HCT116 (cell line): ENCODE measurements at regions not wholly inside any gene's neighbourhood (a gene's known extent, or its start where the extent isn't known, plus 50 kb on each side); places are given as distances from the start of the nearest gene placed in this dataset.

ENCODE experiments used
- ATAC-seq: fragments of 200-7000 bp; cut with Tn5 transposase; 2 replicates; pipeline ENCODE4 v1.9.1; 2020; ENCODE audit warnings: mild to moderate bottlenecking, moderate library complexity
- BruUV-seq: library from RNA; stranded (reverse); fragments of 400-500 nt; replicated peaks from 2 replicates; lab custom pipeline; 2021; lab: Mats Ljungman, UMichigan
- CTCF ChIA-PET: fragments of 300-600 bp; sonication (Branson Sonifier 250); formaldehyde crosslinking; loops from one replicate; lab custom pipeline; 2021; ENCODE audit warnings: antibody characterized with exemption; lab: Charles Lee
- POLR2A ChIA-PET: fragments of 300-600, 350-600 bp; sonication (Branson Sonifier 250); formaldehyde crosslinking; loops from one replicate; lab custom pipeline; 2021; ENCODE audit warnings: antibody characterized with exemption; lab: Charles Lee
- RAD21 ChIA-PET, 2 experiments: fragments of 300-600 bp; sonication (Branson Sonifier 250); formaldehyde crosslinking; loops; one replicate each; lab custom pipeline; 2023; ENCODE audit warnings: low total read pairs in 2 of 2; ENCODE audit not compliant: uncharacterized antibody in 2 of 2, unreplicated experiment in 2 of 2, low non-redundant PET in 1 of 2; lab: Charles Lee
- DNase-seq: peaks from one replicate; pipeline ENCODE4 v3.0.0-alpha.2; 2010; ENCODE audit warnings: low read depth, low spot score
- H2AFZ ChIP-seq: fragments of 200-600 bp; shearing (Covaris generic), sonication (generic); 2 replicates; pipeline ENCODE4 v1.6.1; 2017; ENCODE audit warnings: low read depth, mixed run types, mixed read lengths, antibody characterized with exemption, low read length; ENCODE audit not compliant: poor library complexity, severe bottlenecking
- H3K27ac ChIP-seq: 2 replicates; pipeline ENCODE4 v1.5.1; 2012; ENCODE audit warnings: low read depth, low read length
- H3K27me3 ChIP-seq: fragments of 200-600 bp; sonication (generic); 2 replicates; pipeline ENCODE4 v1.6.1; 2016; ENCODE audit warnings: mixed run types, low read length, mixed read lengths; ENCODE audit not compliant: insufficient read depth
- H3K36me3 ChIP-seq, 2 experiments: fragments of 200-500 bp in 1 of 2; fragments of 200-600 bp in 1 of 2; sonication (Bioruptor generic) in 1 of 2; sonication (generic) in 1 of 2; 2 replicates each; pipeline versions ENCODE4 v1.5.1 to v1.6.1; 2014 to 2016; ENCODE audit warnings: low read length in 2 of 2, inconsistent platforms in 1 of 2, mixed read lengths in 1 of 2, mixed run types in 1 of 2; ENCODE audit not compliant: insufficient read depth in 2 of 2, control insufficient read depth in 1 of 2
- H3K4me1 ChIP-seq, 2 experiments: fragments of 200-600 bp in 1 of 2; sonication (generic) in 1 of 2; 2 replicates each; pipeline versions ENCODE4 v1.5.1 to v1.6.1; 2012 to 2017; ENCODE audit warnings: low read length in 2 of 2, inconsistent platforms in 1 of 2, mild to moderate bottlenecking in 1 of 2, mixed read lengths in 1 of 2, mixed run types in 1 of 2, moderate library complexity in 1 of 2; ENCODE audit not compliant: insufficient read depth in 2 of 2, control insufficient read depth in 1 of 2
- H3K4me2 ChIP-seq: fragments of 200-600 bp; sonication (generic); 2 replicates; pipeline ENCODE4 v1.6.1; 2017; ENCODE audit warnings: mixed run types, low read length, mixed read lengths
- H3K4me3 ChIP-seq, 2 experiments: fragments of 200-600 bp in 1 of 2; sonication (generic) in 1 of 2; replicated peaks in 1 of 2; 2 replicates each; pipeline ENCODE4 v1.5.1; 2011 to 2016; ENCODE audit warnings: low read length in 2 of 2, control low read depth in 1 of 2, low read depth in 1 of 2, mild to moderate bottlenecking in 1 of 2, mixed read lengths in 1 of 2, mixed run types in 1 of 2
- H3K79me2 ChIP-seq: fragments of 200-600 bp; sonication (generic); 2 replicates; pipeline ENCODE4 v1.6.1; 2017; ENCODE audit warnings: mild to moderate bottlenecking, mixed run types, low read length, moderate library complexity, mixed read lengths; ENCODE audit not compliant: insufficient read depth
- H3K9ac ChIP-seq: fragments of 200-600 bp; sonication (generic); 2 replicates; pipeline ENCODE4 v1.6.1; 2016; ENCODE audit warnings: low read length, mixed read lengths
- H3K9me2 ChIP-seq: fragments of 200-600 bp; sonication (generic), shearing (Covaris generic); 2 replicates; pipeline ENCODE4 v1.6.1; 2017; ENCODE audit warnings: mixed run types, mild to moderate bottlenecking, moderate library complexity; ENCODE audit not compliant: insufficient read depth
- H3K9me3 ChIP-seq, 2 experiments: fragments of 200-500 bp in 1 of 2; fragments of 200-600 bp in 1 of 2; sonication (Bioruptor generic) in 1 of 2; sonication (generic) in 1 of 2; 2 replicates each; pipeline ENCODE4 v1.6.1; 2014 to 2017; ENCODE audit warnings: low read length in 2 of 2, mixed read lengths in 2 of 2, inconsistent platforms in 1 of 2, low read depth in 1 of 2, mild to moderate bottlenecking in 1 of 2, mixed run types in 1 of 2, moderate library complexity in 1 of 2; ENCODE audit not compliant: control insufficient read depth in 1 of 2, insufficient read depth in 1 of 2
- H4K20me1 ChIP-seq: fragments of 200-600 bp; sonication (generic), shearing (Covaris generic); 2 replicates; pipeline ENCODE4 v1.6.1; 2017; ENCODE audit warnings: mixed run types, mild to moderate bottlenecking, moderate library complexity; ENCODE audit not compliant: insufficient read depth
- CBX3 ChIP-seq: IDR thresholded peaks from 2 replicates; pipeline ENCODE4 v1.6.1; 2012; ENCODE audit warnings: low read depth
- EGR1 ChIP-seq: IDR thresholded peaks from 2 replicates; pipeline ENCODE4 v1.6.1; 2012; ENCODE audit warnings: low read depth
- FOSL1 ChIP-seq: IDR thresholded peaks from 2 replicates; pipeline ENCODE4 v1.6.1; 2012; ENCODE audit warnings: low read depth
- JUND ChIP-seq: IDR thresholded peaks from 2 replicates; pipeline ENCODE4 v1.6.1; 2012
- POLR2A ChIP-seq: IDR thresholded peaks from 2 replicates; pipeline ENCODE4 v1.7.0; 2011; ENCODE audit warnings: borderline replicate concordance; ENCODE audit not compliant: insufficient read depth, insufficient read length; ENCODE audit errors: extremely low read depth
- SRF ChIP-seq: IDR thresholded peaks from 2 replicates; pipeline ENCODE4 v1.6.1; 2012; ENCODE audit warnings: low read depth
- intact Hi-C: fragments of 100-400 bp; cut with micrococcal nuclease; formaldehyde crosslinking; loops from 2 replicates; pipeline ENCODE4 v1.10.0; 2022
- TF ChIP-seq, protein P1 (sequence below): IDR thresholded peaks from 2 replicates; pipeline ENCODE4 v1.6.1; 2012
- TF ChIP-seq, protein P2 (sequence below): IDR thresholded peaks from 2 replicates; pipeline ENCODE4 v1.6.1; 2012; ENCODE audit warnings: low read depth
- TF ChIP-seq, protein P3 (sequence below): IDR thresholded peaks from 2 replicates; pipeline ENCODE4 v1.6.1; 2011; ENCODE audit warnings: mild to moderate bottlenecking, low read length, moderate library complexity; ENCODE audit not compliant: insufficient replicate concordance; ENCODE audit errors: extremely low read depth

DNA sequence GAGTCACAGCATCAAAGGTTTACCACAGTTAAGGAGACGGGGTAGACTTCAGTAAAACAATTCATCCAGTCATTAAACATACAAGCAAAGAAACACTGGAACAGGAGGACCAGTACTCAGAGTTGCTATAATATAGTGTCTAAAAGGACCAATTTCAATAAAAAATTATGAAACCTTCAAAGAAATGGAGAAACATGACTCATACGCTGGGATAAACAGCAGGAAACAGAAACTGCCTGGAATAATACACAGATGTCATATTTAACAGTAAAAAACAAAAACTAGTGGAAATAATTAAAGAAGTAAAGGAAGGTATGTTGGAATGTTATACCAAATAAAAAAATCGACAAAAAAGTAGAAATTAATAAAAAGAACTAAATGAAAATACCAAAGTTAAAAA, 1075.9 kb downstream of the NR2F1-AS1 start:
- BruUV-seq: no TSS peak
- ChIA-PET CTCF (no interaction called here), POLR2A (no interaction called here), RAD21 (no interaction called here)
- TF ChIP-seq, protein P1, sequence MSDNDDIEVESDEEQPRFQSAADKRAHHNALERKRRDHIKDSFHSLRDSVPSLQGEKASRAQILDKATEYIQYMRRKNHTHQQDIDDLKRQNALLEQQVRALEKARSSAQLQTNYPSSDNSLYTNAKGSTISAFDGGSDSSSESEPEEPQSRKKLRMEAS: no peak
- TF ChIP-seq JUND: 0 out of 2 replicates have a peak, but pooled peaks have one; percentile 6
- 0 out of 2 replicates have a peak, but pooled peaks have one; percentile 16 for TF ChIP-seq FOSL1
- no peak overlapping the region for H3K4me2 ChIP-seq
- intact Hi-C loops: no loop called here
- H2AFZ ChIP-seq: peak overlapping the region; percentile 93
- H3K79me2 ChIP-seq: no peaks in the 10 kb centered on the region
- H3K9ac ChIP-seq: no peak overlapping the region
- ATAC-seq (no peak), DNase-seq (no peak)
- 0 out of 4 replicates have a peak, but pooled peaks cover 0 to 4% of the 10 kb centered on the region in 2 experiments for H3K4me1 ChIP-seq
- H3K9me2 ChIP-seq: no peaks in the 10 kb centered on the region
- H3K27ac ChIP-seq: peak overlapping the region; percentile 24; the same call in 1 of the 2 replicates
- H3K36me3 ChIP-seq: no peaks in the 10 kb centered on the region
- no peak overlapping the region for H3K4me3 ChIP-seq
- no peaks in the 10 kb centered on the region for H3K27me3 ChIP-seq
- H3K9me3 ChIP-seq: no peaks in the 10 kb centered on the region
- no peaks in the 10 kb centered on the region for H4K20me1 ChIP-seq

DNA sequence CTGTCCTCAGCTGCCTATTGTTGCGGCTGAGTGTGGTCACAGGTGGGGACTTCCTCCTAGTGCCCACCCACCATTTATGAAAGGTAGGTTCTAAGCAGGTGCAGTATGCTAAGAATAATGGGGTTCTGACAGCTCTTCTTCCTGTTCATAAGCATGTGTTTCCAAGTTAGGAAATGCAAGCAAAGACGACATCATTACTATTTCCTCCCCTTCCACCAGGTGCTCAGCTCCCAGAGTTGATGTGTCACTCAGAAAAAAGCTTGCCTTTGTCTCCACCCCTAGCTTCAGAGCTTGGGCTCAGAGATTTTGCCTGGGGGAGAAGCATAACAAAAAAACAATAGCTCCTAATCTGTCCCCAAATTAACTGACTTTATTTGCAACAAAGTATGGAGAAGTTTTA, 1076.7 kb downstream of the NR2F1-AS1 start:
- H3K9ac ChIP-seq: no peak overlapping the region
- no peaks in the 10 kb centered on the region for H3K9me2 ChIP-seq
- DNase-seq: no peak
- TF ChIP-seq, protein P2, sequence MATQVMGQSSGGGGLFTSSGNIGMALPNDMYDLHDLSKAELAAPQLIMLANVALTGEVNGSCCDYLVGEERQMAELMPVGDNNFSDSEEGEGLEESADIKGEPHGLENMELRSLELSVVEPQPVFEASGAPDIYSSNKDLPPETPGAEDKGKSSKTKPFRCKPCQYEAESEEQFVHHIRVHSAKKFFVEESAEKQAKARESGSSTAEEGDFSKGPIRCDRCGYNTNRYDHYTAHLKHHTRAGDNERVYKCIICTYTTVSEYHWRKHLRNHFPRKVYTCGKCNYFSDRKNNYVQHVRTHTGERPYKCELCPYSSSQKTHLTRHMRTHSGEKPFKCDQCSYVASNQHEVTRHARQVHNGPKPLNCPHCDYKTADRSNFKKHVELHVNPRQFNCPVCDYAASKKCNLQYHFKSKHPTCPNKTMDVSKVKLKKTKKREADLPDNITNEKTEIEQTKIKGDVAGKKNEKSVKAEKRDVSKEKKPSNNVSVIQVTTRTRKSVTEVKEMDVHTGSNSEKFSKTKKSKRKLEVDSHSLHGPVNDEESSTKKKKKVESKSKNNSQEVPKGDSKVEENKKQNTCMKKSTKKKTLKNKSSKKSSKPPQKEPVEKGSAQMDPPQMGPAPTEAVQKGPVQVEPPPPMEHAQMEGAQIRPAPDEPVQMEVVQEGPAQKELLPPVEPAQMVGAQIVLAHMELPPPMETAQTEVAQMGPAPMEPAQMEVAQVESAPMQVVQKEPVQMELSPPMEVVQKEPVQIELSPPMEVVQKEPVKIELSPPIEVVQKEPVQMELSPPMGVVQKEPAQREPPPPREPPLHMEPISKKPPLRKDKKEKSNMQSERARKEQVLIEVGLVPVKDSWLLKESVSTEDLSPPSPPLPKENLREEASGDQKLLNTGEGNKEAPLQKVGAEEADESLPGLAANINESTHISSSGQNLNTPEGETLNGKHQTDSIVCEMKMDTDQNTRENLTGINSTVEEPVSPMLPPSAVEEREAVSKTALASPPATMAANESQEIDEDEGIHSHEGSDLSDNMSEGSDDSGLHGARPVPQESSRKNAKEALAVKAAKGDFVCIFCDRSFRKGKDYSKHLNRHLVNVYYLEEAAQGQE: no peak
- TF ChIP-seq EGR1: no peak
- TF ChIP-seq, protein P3, sequence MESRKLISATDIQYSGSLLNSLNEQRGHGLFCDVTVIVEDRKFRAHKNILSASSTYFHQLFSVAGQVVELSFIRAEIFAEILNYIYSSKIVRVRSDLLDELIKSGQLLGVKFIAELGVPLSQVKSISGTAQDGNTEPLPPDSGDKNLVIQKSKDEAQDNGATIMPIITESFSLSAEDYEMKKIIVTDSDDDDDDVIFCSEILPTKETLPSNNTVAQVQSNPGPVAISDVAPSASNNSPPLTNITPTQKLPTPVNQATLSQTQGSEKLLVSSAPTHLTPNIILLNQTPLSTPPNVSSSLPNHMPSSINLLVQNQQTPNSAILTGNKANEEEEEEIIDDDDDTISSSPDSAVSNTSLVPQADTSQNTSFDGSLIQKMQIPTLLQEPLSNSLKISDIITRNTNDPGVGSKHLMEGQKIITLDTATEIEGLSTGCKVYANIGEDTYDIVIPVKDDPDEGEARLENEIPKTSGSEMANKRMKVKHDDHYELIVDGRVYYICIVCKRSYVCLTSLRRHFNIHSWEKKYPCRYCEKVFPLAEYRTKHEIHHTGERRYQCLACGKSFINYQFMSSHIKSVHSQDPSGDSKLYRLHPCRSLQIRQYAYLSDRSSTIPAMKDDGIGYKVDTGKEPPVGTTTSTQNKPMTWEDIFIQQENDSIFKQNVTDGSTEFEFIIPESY: no peak
- TF ChIP-seq CBX3: no peak
- TF ChIP-seq POLR2A: no peak
- 0 out of 2 replicates have a peak, but pooled peaks have one; percentile 17 for TF ChIP-seq SRF
- H3K27me3 ChIP-seq: no peaks in the 10 kb centered on the region
- POLR2A ChIA-PET: no interaction called here
- RAD21 ChIA-PET: no interaction called here
- CTCF ChIA-PET: no interaction called here
- no peaks in the 10 kb centered on the region for H3K79me2 ChIP-seq
- peak; percentile 59 for ATAC-seq
- no peaks in the 10 kb centered on the region for H3K9me3 ChIP-seq
- BruUV-seq: no TSS peak
- no peak overlapping the region for H3K4me2 ChIP-seq
- H2AFZ ChIP-seq: peak overlapping the region; percentile 93
- no peaks in the 10 kb centered on the region for H3K36me3 ChIP-seq
- no peak overlapping the region for H3K4me3 ChIP-seq
- intact Hi-C loops: no loop called here
- H4K20me1 ChIP-seq: no peaks in the 10 kb centered on the region
- 0 out of 4 replicates have a peak, but pooled peaks cover 0 to 4% of the 10 kb centered on the region in 2 experiments for H3K4me1 ChIP-seq
- H3K27ac ChIP-seq: no peak overlapping the region
